ENCODE measurements at regions not wholly inside any gene's neighbourhood (a gene's known extent, or its start where the extent isn't known, plus 50 kb on each side); places are given as distances from the start of the nearest gene placed in this dataset.
A peak's percentile ranks its signal among the peaks of the same experiment; 100 is the strongest.

DNA sequence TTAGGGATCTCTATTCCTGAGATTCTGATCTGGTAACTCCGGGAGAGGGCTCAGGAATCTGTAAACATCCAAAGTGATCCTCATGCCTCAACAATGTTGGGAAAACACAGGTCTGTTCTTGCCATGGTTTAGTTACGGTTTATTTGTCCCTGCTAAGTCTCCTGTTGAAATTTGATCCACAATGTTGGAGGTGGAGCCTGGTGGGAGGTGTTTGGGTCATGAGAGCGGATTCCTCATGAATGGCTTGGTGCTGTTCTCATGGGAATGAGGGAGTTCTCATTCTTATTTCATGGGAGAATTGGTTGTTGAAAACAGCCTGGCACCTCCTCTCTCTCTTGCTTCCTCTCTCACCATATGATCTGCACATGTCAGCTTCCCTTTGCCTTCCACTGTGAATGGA lies 608.6 kb upstream of the GOT2 start:
- peaks cover 97% of the 10 kb centered on the region for H3K27me3 ChIP-seq (ENCODE audit: insufficient read depth)
- no peaks in the 10 kb centered on the region for H3K9me3 Mint-ChIP-seq
- peak; percentile 57 for DNase-seq (ENCODE audit: low spot score)
- TF ChIP-seq CTCF (conservative IDR thresholded peaks at IDR 0.05; ENCODE audit: low read depth in 2 of 2), result no peak
- no peak for TF ChIP-seq POLR2AphosphoS5 (IDR thresholded peaks at IDR 0.05; ENCODE audit: low read depth)
- no peak for TF ChIP-seq STAT1 (IDR thresholded peaks at IDR 0.05; ENCODE audit: unreplicated experiment)
- no peak for TF ChIP-seq JUNB (IDR thresholded peaks at IDR 0.05; ENCODE audit: unreplicated experiment)
- TF ChIP-seq, protein P1, sequence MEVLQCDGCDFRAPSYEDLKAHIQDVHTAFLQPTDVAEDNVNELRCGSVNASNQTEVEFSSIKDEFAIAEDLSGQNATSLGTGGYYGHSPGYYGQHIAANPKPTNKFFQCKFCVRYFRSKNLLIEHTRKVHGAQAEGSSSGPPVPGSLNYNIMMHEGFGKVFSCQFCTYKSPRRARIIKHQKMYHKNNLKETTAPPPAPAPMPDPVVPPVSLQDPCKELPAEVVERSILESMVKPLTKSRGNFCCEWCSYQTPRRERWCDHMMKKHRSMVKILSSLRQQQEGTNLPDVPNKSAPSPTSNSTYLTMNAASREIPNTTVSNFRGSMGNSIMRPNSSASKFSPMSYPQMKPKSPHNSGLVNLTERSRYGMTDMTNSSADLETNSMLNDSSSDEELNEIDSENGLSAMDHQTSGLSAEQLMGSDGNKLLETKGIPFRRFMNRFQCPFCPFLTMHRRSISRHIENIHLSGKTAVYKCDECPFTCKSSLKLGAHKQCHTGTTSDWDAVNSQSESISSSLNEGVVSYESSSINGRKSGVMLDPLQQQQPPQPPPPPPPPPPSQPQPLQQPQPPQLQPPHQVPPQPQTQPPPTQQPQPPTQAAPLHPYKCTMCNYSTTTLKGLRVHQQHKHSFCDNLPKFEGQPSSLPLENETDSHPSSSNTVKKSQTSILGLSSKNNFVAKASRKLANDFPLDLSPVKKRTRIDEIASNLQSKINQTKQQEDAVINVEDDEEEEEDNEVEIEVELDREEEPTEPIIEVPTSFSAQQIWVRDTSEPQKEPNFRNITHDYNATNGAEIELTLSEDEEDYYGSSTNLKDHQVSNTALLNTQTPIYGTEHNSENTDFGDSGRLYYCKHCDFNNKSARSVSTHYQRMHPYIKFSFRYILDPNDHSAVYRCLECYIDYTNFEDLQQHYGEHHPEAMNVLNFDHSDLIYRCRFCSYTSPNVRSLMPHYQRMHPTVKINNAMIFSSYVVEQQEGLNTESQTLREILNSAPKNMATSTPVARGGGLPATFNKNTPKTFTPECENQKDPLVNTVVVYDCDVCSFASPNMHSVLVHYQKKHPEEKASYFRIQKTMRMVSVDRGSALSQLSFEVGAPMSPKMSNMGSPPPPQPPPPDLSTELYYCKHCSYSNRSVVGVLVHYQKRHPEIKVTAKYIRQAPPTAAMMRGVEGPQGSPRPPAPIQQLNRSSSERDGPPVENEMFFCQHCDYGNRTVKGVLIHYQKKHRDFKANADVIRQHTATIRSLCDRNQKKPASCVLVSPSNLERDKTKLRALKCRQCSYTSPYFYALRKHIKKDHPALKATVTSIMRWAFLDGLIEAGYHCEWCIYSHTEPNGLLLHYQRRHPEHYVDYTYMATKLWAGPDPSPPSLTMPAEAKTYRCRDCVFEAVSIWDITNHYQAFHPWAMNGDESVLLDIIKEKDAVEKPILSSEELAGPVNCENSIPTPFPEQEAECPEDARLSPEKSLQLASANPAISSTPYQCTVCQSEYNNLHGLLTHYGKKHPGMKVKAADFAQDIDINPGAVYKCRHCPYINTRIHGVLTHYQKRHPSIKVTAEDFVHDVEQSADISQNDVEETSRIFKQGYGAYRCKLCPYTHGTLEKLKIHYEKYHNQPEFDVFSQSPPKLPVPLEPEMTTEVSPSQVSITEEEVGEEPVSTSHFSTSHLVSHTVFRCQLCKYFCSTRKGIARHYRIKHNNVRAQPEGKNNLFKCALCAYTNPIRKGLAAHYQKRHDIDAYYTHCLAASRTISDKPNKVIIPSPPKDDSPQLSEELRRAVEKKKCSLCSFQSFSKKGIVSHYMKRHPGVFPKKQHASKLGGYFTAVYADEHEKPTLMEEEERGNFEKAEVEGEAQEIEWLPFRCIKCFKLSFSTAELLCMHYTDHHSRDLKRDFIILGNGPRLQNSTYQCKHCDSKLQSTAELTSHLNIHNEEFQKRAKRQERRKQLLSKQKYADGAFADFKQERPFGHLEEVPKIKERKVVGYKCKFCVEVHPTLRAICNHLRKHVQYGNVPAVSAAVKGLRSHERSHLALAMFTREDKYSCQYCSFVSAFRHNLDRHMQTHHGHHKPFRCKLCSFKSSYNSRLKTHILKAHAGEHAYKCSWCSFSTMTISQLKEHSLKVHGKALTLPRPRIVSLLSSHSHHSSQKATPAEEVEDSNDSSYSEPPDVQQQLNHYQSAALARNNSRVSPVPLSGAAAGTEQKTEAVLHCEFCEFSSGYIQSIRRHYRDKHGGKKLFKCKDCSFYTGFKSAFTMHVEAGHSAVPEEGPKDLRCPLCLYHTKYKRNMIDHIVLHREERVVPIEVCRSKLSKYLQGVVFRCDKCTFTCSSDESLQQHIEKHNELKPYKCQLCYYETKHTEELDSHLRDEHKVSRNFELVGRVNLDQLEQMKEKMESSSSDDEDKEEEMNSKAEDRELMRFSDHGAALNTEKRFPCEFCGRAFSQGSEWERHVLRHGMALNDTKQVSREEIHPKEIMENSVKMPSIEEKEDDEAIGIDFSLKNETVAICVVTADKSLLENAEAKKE (CRISPR knock-in tag; IDR thresholded peaks at IDR 0.05), result no peak
- TF ChIP-seq ZNF114 (CRISPR knock-in tag; IDR thresholded peaks at IDR 0.05), result no peak
- no peak for TF ChIP-seq EZH2phosphoT487 (IDR thresholded peaks at IDR 0.05; ENCODE audit: unreplicated experiment)
- no peak for TF ChIP-seq NANOG (IDR thresholded peaks at IDR 0.05; ENCODE audit: borderline replicate concordance)
- TF ChIP-seq, protein P2, sequence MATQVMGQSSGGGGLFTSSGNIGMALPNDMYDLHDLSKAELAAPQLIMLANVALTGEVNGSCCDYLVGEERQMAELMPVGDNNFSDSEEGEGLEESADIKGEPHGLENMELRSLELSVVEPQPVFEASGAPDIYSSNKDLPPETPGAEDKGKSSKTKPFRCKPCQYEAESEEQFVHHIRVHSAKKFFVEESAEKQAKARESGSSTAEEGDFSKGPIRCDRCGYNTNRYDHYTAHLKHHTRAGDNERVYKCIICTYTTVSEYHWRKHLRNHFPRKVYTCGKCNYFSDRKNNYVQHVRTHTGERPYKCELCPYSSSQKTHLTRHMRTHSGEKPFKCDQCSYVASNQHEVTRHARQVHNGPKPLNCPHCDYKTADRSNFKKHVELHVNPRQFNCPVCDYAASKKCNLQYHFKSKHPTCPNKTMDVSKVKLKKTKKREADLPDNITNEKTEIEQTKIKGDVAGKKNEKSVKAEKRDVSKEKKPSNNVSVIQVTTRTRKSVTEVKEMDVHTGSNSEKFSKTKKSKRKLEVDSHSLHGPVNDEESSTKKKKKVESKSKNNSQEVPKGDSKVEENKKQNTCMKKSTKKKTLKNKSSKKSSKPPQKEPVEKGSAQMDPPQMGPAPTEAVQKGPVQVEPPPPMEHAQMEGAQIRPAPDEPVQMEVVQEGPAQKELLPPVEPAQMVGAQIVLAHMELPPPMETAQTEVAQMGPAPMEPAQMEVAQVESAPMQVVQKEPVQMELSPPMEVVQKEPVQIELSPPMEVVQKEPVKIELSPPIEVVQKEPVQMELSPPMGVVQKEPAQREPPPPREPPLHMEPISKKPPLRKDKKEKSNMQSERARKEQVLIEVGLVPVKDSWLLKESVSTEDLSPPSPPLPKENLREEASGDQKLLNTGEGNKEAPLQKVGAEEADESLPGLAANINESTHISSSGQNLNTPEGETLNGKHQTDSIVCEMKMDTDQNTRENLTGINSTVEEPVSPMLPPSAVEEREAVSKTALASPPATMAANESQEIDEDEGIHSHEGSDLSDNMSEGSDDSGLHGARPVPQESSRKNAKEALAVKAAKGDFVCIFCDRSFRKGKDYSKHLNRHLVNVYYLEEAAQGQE (IDR thresholded peaks at IDR 0.05; ENCODE audit: unreplicated experiment), result no peak
- TF ChIP-seq ZNF331 (CRISPR knock-in tag; IDR thresholded peaks at IDR 0.05; ENCODE audit: low read depth), result no peak
- TF ChIP-seq EZH2 (IDR thresholded peaks at IDR 0.05; ENCODE audit: low read depth, unreplicated experiment), result no peak
- TF ChIP-seq, protein P3, sequence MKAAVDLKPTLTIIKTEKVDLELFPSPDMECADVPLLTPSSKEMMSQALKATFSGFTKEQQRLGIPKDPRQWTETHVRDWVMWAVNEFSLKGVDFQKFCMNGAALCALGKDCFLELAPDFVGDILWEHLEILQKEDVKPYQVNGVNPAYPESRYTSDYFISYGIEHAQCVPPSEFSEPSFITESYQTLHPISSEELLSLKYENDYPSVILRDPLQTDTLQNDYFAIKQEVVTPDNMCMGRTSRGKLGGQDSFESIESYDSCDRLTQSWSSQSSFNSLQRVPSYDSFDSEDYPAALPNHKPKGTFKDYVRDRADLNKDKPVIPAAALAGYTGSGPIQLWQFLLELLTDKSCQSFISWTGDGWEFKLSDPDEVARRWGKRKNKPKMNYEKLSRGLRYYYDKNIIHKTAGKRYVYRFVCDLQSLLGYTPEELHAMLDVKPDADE (IDR thresholded peaks at IDR 0.05), result no peak
- TF ChIP-seq CREB1 (CRISPR knock-in tag; IDR thresholded peaks at IDR 0.05; ENCODE audit: low read depth), result no peak
- H3K4me1 ChIP-seq (ENCODE audit: insufficient read depth), result no peaks in the 10 kb centered on the region
- H3K4me1 Mint-ChIP-seq, result peaks cover 18% of the 10 kb centered on the region
- no peak overlapping the region for H3K4me3 Mint-ChIP-seq
- H3K4me3 ChIP-seq, result no peak overlapping the region
- peaks cover 72% of the 10 kb centered on the region for H3K27me3 Mint-ChIP-seq (ENCODE audit: insufficient read depth, low read depth, poor library complexity)
- H3K79me2 ChIP-seq (replicated peaks; ENCODE audit: insufficient read depth), result no peaks in the 10 kb centered on the region
- H3K36me3 ChIP-seq (ENCODE audit: insufficient read depth), result no peaks in the 10 kb centered on the region
- H4K20me1 ChIP-seq (replicated peaks; ENCODE audit: insufficient read depth), result 0 out of 2 replicates have a peak, but pooled peaks cover 3% of the 10 kb centered on the region
- no peak overlapping the region for H2AFZ ChIP-seq
- peak; percentile 54 for ATAC-seq
- H3K27ac Mint-ChIP-seq, result no peak overlapping the region
- no peak overlapping the region for H3K27ac ChIP-seq (ENCODE audit: low read depth)
- no peaks in the 10 kb centered on the region for H3F3A ChIP-seq (replicated peaks; ENCODE audit: low read depth)
- H3K4me2 ChIP-seq, result no peak overlapping the region
- no peaks in the 10 kb centered on the region for H3K36me3 Mint-ChIP-seq (ENCODE audit: low read depth)
- no peaks in the 10 kb centered on the region for H3K9me2 ChIP-seq (ENCODE audit: insufficient read depth)
